ENCODE measurements at regions not wholly inside any gene's neighbourhood (a gene's known extent, or its start where the extent isn't known, plus 50 kb on each side); places are given as distances from the start of the nearest gene placed in this dataset.
A peak's percentile ranks its signal among the peaks of the same experiment; 100 is the strongest.
"Not testable (repeated sequence)": the region's sequence is repeated elsewhere in the genome, so short reads cannot be mapped to it uniquely, and the experiment has no call there.

DNA sequence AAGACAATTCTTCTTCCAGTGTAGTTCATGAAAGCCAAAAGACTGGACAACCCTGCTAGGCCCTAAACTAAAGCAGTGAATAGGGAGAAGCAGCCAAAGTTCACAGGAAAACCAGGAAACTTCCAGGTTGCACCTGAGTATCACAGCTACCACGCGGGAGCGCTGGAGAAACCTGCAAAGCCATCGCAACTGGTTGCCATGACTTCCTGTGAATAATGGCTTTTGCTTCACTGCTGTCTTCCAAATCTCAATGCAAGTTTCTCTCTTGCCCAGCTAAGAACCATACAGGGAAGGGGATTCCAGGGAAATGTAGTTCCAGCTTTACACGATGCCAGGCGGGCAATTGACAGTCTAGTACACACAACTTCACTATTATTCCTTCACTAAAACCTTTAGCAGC lies 114.1 kb downstream of the GXYLT1 start:
- no peak overlapping the region for H3K27ac ChIP-seq
- no peak for ATAC-seq

DNA sequence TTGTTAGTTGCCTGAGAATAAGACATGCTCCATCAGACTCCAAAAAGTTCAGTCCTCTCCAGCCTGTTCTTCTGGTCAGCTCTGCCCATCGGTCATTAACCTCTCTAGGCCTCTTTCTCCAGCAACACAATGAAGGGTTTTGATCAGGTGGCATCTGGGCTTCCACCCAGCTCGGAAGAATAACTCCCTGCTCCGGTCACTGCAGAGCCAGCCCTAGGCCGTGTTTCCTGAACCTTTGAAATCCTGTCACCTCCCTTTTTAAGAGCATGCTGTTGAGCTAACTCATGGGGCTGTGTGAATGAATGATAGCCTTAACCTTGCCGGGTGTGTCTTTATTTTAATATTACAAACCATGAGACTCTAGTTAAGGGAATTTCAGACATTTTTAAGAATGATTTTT lies 117.1 kb downstream of the GXYLT1 start:
- no peak overlapping the region for H3K4me3 ChIP-seq
- H3K27ac ChIP-seq = no peak overlapping the region
- no peaks in the 10 kb centered on the region for H3K9me3 ChIP-seq
- H3K4me1 ChIP-seq = no peaks in the 10 kb centered on the region
- H3K36me3 ChIP-seq = no peaks in the 10 kb centered on the region
- ATAC-seq (no peak), DNase-seq (no peak)
- H3K27me3 ChIP-seq = no peaks in the 10 kb centered on the region
- intact Hi-C loops (cut with DNase I) = loop anchor here (10.0 kb wide), 1 partner anchor 1083 kb away; no protein-coding TSS in a partner anchor
- TF ChIP-seq CTCF (IDR thresholded peaks at IDR 0.05) = no peak

More for the DNA sequence above, 114.1 kb downstream of the GXYLT1 start:
- intact Hi-C loops (cut with DNase I) = no loop called here
- DNase-seq = no peak
- no peaks in the 10 kb centered on the region for H3K27me3 ChIP-seq
- no peaks in the 10 kb centered on the region for H3K36me3 ChIP-seq
- H3K4me1 ChIP-seq = no peaks in the 10 kb centered on the region
- no peaks in the 10 kb centered on the region for H3K9me3 ChIP-seq
- H3K4me3 ChIP-seq = no peak overlapping the region
- no peak for TF ChIP-seq CTCF (IDR thresholded peaks at IDR 0.05)

- H3K36me3 ChIP-seq = no peaks in the 10 kb centered on the region
- no peak overlapping the region for H3K27ac ChIP-seq
- DNase-seq (no peak), ATAC-seq (no peak)
- no peak overlapping the region for H3K4me3 ChIP-seq
- no peaks in the 10 kb centered on the region for H3K4me1 ChIP-seq
- no peak for TF ChIP-seq CTCF (IDR thresholded peaks at IDR 0.05)
- intact Hi-C loops (cut with DNase I) = loop anchor here (10.0 kb wide), 1 partner anchor 1080 kb away; no protein-coding TSS in a partner anchor
- H3K9me3 ChIP-seq = no peaks in the 10 kb centered on the region
- no peaks in the 10 kb centered on the region for H3K27me3 ChIP-seq
These were observed 120.2 kb downstream of the GXYLT1 start for GRCh38 chr12:42024495-42024830.

DNA sequence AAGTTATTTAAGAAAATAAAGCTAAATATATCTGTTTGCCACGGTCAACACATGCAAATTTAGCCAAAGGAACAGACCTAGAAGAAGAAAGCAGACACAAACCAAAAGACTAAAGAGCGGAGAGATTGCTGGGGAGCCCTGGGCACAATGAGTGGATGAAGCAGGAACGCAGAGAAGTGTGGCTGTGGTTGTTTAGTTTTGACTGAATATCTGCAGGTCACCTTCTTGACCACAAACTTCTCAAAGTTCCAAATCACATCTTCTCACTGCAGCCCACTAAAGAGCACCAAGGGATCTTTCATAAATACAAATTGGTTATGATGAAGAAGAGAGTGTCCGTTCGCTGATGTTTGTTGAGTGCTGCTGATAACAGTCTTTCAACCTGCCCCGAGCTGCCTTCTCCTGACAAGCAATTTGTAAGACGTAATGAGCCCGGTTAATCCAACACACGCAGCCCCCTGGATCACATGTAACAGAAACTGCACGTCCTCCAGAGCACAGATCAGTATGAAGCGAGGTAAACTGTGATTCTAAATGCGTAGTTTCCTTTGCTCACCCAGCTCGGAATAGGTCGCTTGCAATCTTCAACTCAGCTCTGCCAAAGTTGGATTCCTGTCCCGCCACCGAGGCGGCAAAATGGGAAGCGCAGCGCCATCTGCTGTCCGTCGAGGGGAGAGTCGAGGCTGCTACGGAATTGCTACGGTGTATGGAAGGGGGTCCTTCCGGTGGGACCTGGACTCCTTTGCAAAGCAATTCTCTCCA lies 120.8 kb downstream of the GXYLT1 start:
- no peaks in the 10 kb centered on the region for H3K27me3 ChIP-seq
- DNase-seq = peak; percentile 83
- no peaks in the 10 kb centered on the region for H3K9me3 ChIP-seq
- H3K4me1 ChIP-seq = no peaks in the 10 kb centered on the region
- peak; percentile 95 for ATAC-seq
- H3K36me3 ChIP-seq = no peaks in the 10 kb centered on the region
- intact Hi-C loops (cut with DNase I) = loop anchor here (10.0 kb wide), 1 partner anchor 1079 kb away; no protein-coding TSS in a partner anchor
- no peak overlapping the region for H3K27ac ChIP-seq
- peak; percentile 96 for TF ChIP-seq CTCF (IDR thresholded peaks at IDR 0.05)
- peak overlapping the region; percentile 46 for H3K4me3 ChIP-seq

GRCh38 chr12:42021937-42022336 lies 122.7 kb downstream of the GXYLT1 start:
- not testable (repeated sequence) for ATAC-seq, H3K9me3 ChIP-seq, H3K27me3 ChIP-seq, H3K27ac ChIP-seq, H3K4me1 ChIP-seq, H3K36me3 ChIP-seq, DNase-seq, H3K4me3 ChIP-seq
- intact Hi-C loops (cut with DNase I) = loop anchor here (10.0 kb wide), 1 partner anchor 1077 kb away; no protein-coding TSS in a partner anchor

DNA sequence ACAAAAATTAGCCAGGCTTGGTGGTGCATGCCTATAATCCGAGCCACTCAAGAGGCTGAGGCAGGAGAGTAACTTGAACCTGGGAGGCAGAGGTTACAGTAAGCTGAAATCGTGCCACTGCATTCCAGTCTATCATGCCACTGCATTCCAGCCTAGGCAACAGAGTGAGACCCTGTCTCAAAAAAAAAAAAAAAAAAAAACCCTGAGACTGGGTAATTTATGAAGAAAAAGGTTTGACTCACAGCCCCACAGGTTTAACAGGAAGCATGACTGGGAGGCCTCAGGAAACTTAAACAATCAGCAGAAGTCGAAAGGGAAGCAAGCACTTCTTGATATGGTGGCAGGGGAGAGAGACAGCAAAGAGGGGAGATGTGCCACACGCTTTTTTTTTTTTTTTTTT lies 123.2 kb downstream of the GXYLT1 start:
- intact Hi-C loops (cut with DNase I) = loop anchor here (10.0 kb wide), 1 partner anchor 1077 kb away; no protein-coding TSS in a partner anchor
- Histone ChIP-seq H3K27ac (no peak overlapping the region), H3K27me3 (no peaks in the 10 kb centered on the region), H3K36me3 (no peaks in the 10 kb centered on the region), H3K4me1 (no peaks in the 10 kb centered on the region), H3K9me3 (no peaks in the 10 kb centered on the region), H3K4me3 (no peak overlapping the region)
- ATAC-seq (no peak), DNase-seq (no peak)
- TF ChIP-seq CTCF (IDR thresholded peaks at IDR 0.05) = no peak

Measured in upper lobe of right lung (tissue), 1 donor.